ENCODE measurements at regions not wholly inside any gene's neighbourhood (a gene's known extent, or its start where the extent isn't known, plus 50 kb on each side); places are given as distances from the start of the nearest gene placed in this dataset.

DNA sequence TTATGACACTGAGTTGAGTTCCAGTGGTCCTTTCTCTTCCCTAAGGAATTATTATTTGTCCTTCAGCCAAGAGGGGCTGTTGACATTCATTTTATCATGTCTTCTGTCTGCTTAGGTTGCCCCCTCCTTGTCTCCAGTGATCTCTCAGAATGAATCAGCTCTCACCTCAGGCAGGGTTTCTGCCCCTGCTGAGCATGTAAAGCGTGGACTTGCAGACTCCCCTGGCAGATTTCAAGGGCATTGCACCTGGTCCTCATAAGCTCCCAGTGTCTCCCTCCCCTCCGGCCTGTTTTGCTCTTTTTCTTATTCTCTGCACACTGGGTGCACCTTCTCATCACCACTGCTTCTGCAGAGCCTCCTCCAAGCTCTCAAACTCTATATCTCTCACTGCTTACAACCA, 188.4 kb downstream of the KCNS3 start:
- POLR2A ChIA-PET, result no interaction called here
- DNase-seq (ENCODE audit: low read depth, low spot score), result no peak
- TF ChIP-seq, protein P1, sequence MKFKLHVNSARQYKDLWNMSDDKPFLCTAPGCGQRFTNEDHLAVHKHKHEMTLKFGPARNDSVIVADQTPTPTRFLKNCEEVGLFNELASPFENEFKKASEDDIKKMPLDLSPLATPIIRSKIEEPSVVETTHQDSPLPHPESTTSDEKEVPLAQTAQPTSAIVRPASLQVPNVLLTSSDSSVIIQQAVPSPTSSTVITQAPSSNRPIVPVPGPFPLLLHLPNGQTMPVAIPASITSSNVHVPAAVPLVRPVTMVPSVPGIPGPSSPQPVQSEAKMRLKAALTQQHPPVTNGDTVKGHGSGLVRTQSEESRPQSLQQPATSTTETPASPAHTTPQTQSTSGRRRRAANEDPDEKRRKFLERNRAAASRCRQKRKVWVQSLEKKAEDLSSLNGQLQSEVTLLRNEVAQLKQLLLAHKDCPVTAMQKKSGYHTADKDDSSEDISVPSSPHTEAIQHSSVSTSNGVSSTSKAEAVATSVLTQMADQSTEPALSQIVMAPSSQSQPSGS (IDR thresholded peaks at IDR 0.05; ENCODE audit: low read length), result no peak
- TF ChIP-seq NFIC (IDR thresholded peaks at IDR 0.05; ENCODE audit: low read depth, low read length), result no peak
- no peak for TF ChIP-seq IRF4 (IDR thresholded peaks at IDR 0.05; ENCODE audit: low read depth, low read length)
- TF ChIP-seq TCF12 (IDR thresholded peaks at IDR 0.05; ENCODE audit: low read depth, low read length), result no peak
- TF ChIP-seq GABPA (IDR thresholded peaks at IDR 0.05; ENCODE audit: low read depth), result no peak
- no peak for TF ChIP-seq BCLAF1 (IDR thresholded peaks at IDR 0.05)
- no peak for TF ChIP-seq FOS (IDR thresholded peaks at IDR 0.05; ENCODE audit: borderline replicate concordance, extremely low read depth, insufficient read length)
- H3K4me1 ChIP-seq (ENCODE audit: control insufficient read depth, insufficient read depth, low read length), result no peaks in the 10 kb centered on the region
- H3K4me3 ChIP-seq, result no peak overlapping the region
- RAD21 ChIA-PET (ENCODE audit: unreplicated experiment), result no interaction called here
- no peak overlapping the region for H3K9ac ChIP-seq (ENCODE audit: control insufficient read depth, insufficient read depth, low read length)
- H3K27ac ChIP-seq (ENCODE audit: control insufficient read depth, insufficient read depth), result no peak overlapping the region
- no peak overlapping the region for H3K4me2 ChIP-seq (ENCODE audit: control insufficient read depth, insufficient read depth)
- in situ Hi-C loops (cut with MboI) (no loop called here), intact Hi-C loops (cut with micrococcal nuclease; ENCODE audit: unreplicated experiment) (no loop called here)
- H3K79me2 ChIP-seq (ENCODE audit: control insufficient read depth, insufficient read depth, low read length), result no peaks in the 10 kb centered on the region
- ATAC-seq, result no peak
- H3K9me3 ChIP-seq (replicated peaks; ENCODE audit: control insufficient read depth, insufficient read depth, low read length), result no peaks in the 10 kb centered on the region
- 0 out of 4 replicates have a peak, but pooled peaks cover 0 to 1% of the 10 kb centered on the region in 2 experiments for H3K27me3 ChIP-seq (replicated peaks in 1 of 2; ENCODE audit: control insufficient read depth in 2 of 2, insufficient read depth in 2 of 2, low read length in 1 of 2)
- no peak for FAIRE-seq
- WGBS (ENCODE audit: insufficient coverage, insufficient replicate concordance, low lambda C conversion rate, missing lambda C conversion rate), result 0% methylated on average over 2 of the region's 2 CpGs
- no peak overlapping the region for H2AFZ ChIP-seq (ENCODE audit: control insufficient read depth, low read depth, low read length)
- no TSS peak for BruUV-seq (replicated peaks)
- no peaks in the 10 kb centered on the region for H3K36me3 ChIP-seq (ENCODE audit: control insufficient read depth in 2 of 2, insufficient read depth in 2 of 2, low read length in 1 of 2)
- CTCF ChIA-PET, result no interaction called here
- H4K20me1 ChIP-seq (ENCODE audit: control insufficient read depth, insufficient read depth), result no peaks in the 10 kb centered on the region
- SMC1A ChIA-PET (ENCODE audit: uncharacterized antibody, unreplicated experiment), result no interaction called here
